ENCODE measurements at regions not wholly inside any gene's neighbourhood (a gene's known extent, or its start where the extent isn't known, plus 50 kb on each side); places are given as distances from the start of the nearest gene placed in this dataset.

DNA sequence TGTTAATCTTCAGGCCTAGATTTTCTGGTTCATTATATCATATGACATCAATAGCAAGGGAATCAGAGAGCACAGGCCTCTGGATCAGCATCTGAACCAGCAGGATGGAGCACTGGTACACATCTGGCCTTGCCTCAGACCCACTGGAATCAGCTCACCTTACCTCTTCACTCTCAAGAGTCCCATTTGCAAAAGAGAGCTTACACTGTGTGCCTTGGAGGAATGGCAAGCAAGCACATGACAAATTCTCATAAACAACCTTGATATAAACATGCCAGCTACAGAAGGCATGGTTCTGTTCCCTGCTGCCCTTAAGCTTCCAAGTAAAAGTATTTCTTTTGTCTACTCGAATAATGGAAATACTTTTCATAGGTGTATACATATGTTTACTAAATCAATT lies 128.6 kb upstream of the CPM start:
- TF ChIP-seq, protein P1, sequence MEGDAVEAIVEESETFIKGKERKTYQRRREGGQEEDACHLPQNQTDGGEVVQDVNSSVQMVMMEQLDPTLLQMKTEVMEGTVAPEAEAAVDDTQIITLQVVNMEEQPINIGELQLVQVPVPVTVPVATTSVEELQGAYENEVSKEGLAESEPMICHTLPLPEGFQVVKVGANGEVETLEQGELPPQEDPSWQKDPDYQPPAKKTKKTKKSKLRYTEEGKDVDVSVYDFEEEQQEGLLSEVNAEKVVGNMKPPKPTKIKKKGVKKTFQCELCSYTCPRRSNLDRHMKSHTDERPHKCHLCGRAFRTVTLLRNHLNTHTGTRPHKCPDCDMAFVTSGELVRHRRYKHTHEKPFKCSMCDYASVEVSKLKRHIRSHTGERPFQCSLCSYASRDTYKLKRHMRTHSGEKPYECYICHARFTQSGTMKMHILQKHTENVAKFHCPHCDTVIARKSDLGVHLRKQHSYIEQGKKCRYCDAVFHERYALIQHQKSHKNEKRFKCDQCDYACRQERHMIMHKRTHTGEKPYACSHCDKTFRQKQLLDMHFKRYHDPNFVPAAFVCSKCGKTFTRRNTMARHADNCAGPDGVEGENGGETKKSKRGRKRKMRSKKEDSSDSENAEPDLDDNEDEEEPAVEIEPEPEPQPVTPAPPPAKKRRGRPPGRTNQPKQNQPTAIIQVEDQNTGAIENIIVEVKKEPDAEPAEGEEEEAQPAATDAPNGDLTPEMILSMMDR (IDR thresholded peaks at IDR 0.05; ENCODE audit: low read depth, low read length): no peak

GRCh38 chr12:69062621-69063237 lies 129.8 kb upstream of the CPM start:
- no peak for DNase-seq (ENCODE audit: extremely low read depth, low read depth)
- TF ChIP-seq, protein P1 (IDR thresholded peaks at IDR 0.05; ENCODE audit: low read depth, low read length): no peak

More for the DNA sequence above, 128.6 kb upstream of the CPM start:
- no peak for DNase-seq (ENCODE audit: extremely low read depth, low read depth)

DNA sequence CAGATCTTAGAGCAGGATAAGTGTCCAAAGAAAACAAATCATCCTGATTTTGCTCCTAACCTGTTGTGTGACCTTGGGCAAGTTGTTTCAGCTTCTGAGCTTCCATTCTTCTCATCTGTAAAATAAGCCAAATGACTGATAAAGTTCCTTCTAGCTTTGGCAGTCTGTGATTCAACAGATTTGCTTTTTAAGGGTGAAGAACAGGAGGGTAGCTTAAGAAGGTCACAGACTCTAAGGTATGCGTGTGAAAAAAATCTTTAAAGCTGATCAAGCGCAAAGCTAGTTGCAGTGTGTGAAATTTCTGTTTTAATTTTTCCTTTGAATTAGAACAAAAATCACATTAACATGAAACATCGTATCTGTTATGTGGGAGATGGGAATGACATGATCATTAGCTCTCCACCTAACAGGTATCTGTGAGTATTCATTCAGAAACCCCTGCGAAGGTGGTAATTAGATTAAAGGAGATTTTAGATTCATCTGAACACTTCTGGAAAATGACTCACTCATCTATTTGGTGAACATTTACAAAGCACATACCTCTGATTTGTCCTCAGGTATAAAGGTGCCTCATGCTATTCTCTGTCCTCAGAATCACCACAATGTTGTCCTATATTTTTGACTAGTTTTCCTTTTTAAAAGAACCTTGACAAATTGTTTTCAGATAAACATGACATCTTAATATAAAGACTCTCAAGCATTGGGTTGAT lies 131.9 kb upstream of the CPM start:
- DNase-seq (ENCODE audit: extremely low read depth, low read depth): no peak
- TF ChIP-seq, protein P1 (IDR thresholded peaks at IDR 0.05; ENCODE audit: low read depth, low read length): no peak

GRCh38 chr12:69065775-69066174 lies 132.8 kb upstream of the CPM start:
- TF ChIP-seq, protein P1 (IDR thresholded peaks at IDR 0.05; ENCODE audit: low read depth, low read length): no peak
- no peak for DNase-seq (ENCODE audit: extremely low read depth, low read depth)

GRCh38 chr12:69066492-69067373 lies 133.8 kb upstream of the CPM start:
- TF ChIP-seq, protein P1 (IDR thresholded peaks at IDR 0.05; ENCODE audit: low read depth, low read length): no peak
- DNase-seq (ENCODE audit: extremely low read depth, low read depth): no peak

DNA sequence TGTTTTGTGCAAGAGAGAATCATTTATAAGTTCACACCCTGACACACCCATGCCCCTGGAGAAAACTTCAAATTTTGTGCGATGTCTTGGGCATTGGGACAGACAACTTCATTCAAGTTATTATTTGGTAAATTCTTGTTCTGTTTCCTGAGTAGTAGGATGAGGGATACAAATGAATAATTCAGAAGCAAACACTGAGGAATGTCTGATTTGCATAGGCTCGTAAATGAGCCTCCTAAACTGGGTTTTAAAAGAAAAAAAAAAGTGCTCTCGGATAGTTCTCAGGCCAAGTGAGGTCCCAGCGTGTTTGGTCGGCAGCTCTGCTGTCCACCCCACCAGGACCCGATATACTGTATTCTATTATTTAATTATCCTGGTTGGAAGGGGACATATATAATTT lies 134.7 kb upstream of the CPM start:
- TF ChIP-seq, protein P1 (IDR thresholded peaks at IDR 0.05; ENCODE audit: low read depth, low read length): no peak
- no peak for DNase-seq (ENCODE audit: extremely low read depth, low read depth)

GRCh38 chr12:69068448-69068847 lies 135.5 kb upstream of the CPM start:
- TF ChIP-seq, protein P1 (IDR thresholded peaks at IDR 0.05; ENCODE audit: low read depth, low read length): no peak
- no peak for DNase-seq (ENCODE audit: extremely low read depth, low read depth)
